H9 (cell line): ENCODE measurements at regions not wholly inside any gene's neighbourhood (a gene's known extent, or its start where the extent isn't known, plus 50 kb on each side); places are given as distances from the start of the nearest gene placed in this dataset.

Experiments
- DNase-seq: peaks from one replicate; pipeline ENCODE4 v3.0.0-alpha.2; 2017
- H2AFZ ChIP-seq: one replicate; pipeline ENCODE4 v1.6.1; 2013; ENCODE audit warnings: mild to moderate bottlenecking, low read length, control low read depth, moderate library complexity
- H2AK5ac ChIP-seq: 2 replicates; pipeline ENCODE4 v1.6.1; 2013; ENCODE audit warnings: low read length, control low read depth, mixed read lengths; ENCODE audit not compliant: insufficient read length
- H2BK120ac ChIP-seq: one replicate; pipeline ENCODE4 v1.6.1; 2013; ENCODE audit warnings: low read depth, mild to moderate bottlenecking, low read length, control low read depth, inconsistent platforms; ENCODE audit not compliant: poor library complexity, severe bottlenecking
- H2BK12ac ChIP-seq: 2 replicates; pipeline ENCODE4 v1.6.1; 2013; ENCODE audit warnings: low read length, control low read depth, mixed read lengths, low read depth; ENCODE audit not compliant: insufficient read length
- H2BK15ac ChIP-seq: 2 replicates; pipeline ENCODE4 v1.6.1; 2013; ENCODE audit warnings: low read depth, low read length, control low read depth
- H2BK20ac ChIP-seq: one replicate; pipeline ENCODE4 v1.6.1; 2013; ENCODE audit warnings: low read depth, mild to moderate bottlenecking, low read length, control low read depth, inconsistent platforms; ENCODE audit not compliant: poor library complexity, severe bottlenecking
- H2BK5ac ChIP-seq: 2 replicates; pipeline ENCODE4 v1.6.1; 2013; ENCODE audit warnings: low read length, control low read depth, mixed read lengths; ENCODE audit not compliant: insufficient read length
- H3K14ac ChIP-seq: 2 replicates; pipeline ENCODE4 v1.6.1; 2013; ENCODE audit warnings: low read length, control low read depth; ENCODE audit not compliant: insufficient read depth
- H3K18ac ChIP-seq: 2 replicates; pipeline ENCODE4 v1.6.1; 2013; ENCODE audit warnings: low read depth, mild to moderate bottlenecking, mixed read lengths, low read length, control low read depth; ENCODE audit not compliant: insufficient read length
- H3K23ac ChIP-seq: 2 replicates; pipeline ENCODE4 v1.6.1; 2013; ENCODE audit warnings: low read length, control low read depth, mixed read lengths, low read depth; ENCODE audit not compliant: insufficient read length
- H3K23me2 ChIP-seq: 2 replicates; pipeline ENCODE4 v1.6.1; 2013; ENCODE audit warnings: low read depth, mild to moderate bottlenecking, mixed read lengths, low read length, control low read depth; ENCODE audit not compliant: insufficient read length, poor library complexity, severe bottlenecking
- H3K27ac ChIP-seq: 2 replicates; pipeline ENCODE4 v1.5.1; 2013; ENCODE audit warnings: low read length, control low read depth, mixed read lengths, low read depth; ENCODE audit not compliant: insufficient read length
- H3K27me3 ChIP-seq: 2 replicates; pipeline ENCODE4 v1.6.1; 2013; ENCODE audit warnings: low read length, control low read depth, inconsistent platforms; ENCODE audit not compliant: insufficient read depth
- H3K4ac ChIP-seq: 2 replicates; pipeline ENCODE4 v1.6.1; 2013; ENCODE audit warnings: low read depth, mild to moderate bottlenecking, control low read depth, inconsistent platforms, low read length, moderate library complexity
- H3K4me1 ChIP-seq: 2 replicates; pipeline ENCODE4 v1.6.1; 2013; ENCODE audit warnings: low read length, control low read depth, inconsistent platforms; ENCODE audit not compliant: insufficient read depth
- H3K4me2 ChIP-seq: 2 replicates; pipeline ENCODE4 v1.6.1; 2013; ENCODE audit warnings: low read length, control low read depth, mixed read lengths; ENCODE audit not compliant: insufficient read length, insufficient read depth
- H3K56ac ChIP-seq: 2 replicates; pipeline ENCODE4 v1.6.1; 2013; ENCODE audit warnings: low read depth, mild to moderate bottlenecking, mixed read lengths, low read length, control low read depth; ENCODE audit not compliant: insufficient read length
- H3K79me1 ChIP-seq: 2 replicates; pipeline ENCODE4 v1.6.1; 2013; ENCODE audit warnings: low read depth, mild to moderate bottlenecking, moderate library complexity, low read length, control low read depth, inconsistent platforms; ENCODE audit not compliant: insufficient read depth, poor library complexity, severe bottlenecking
- H3K79me2 ChIP-seq: 2 replicates; pipeline ENCODE4 v1.6.1; 2013; ENCODE audit warnings: low read length, control low read depth, inconsistent platforms; ENCODE audit not compliant: insufficient read depth
- H3K9ac ChIP-seq: 2 replicates; pipeline ENCODE4 v1.6.1; 2013; ENCODE audit warnings: low read length, control low read depth, mixed read lengths; ENCODE audit not compliant: insufficient read length; ENCODE audit errors: extremely low read depth
- H3K9me3 ChIP-seq: one replicate; pipeline ENCODE4 v1.6.1; 2013; ENCODE audit warnings: low read depth, low read length, inconsistent platforms; ENCODE audit not compliant: control insufficient read depth
- H3T11ph ChIP-seq: one replicate; pipeline ENCODE4 v1.6.1; 2013; ENCODE audit warnings: mild to moderate bottlenecking, low read length, control low read depth, inconsistent platforms
- H4K20me1 ChIP-seq: one replicate; pipeline ENCODE4 v1.6.1; 2013; ENCODE audit not compliant: control insufficient read depth, insufficient read length, insufficient read depth
- H4K5ac ChIP-seq: 2 replicates; pipeline ENCODE4 v1.6.1; 2013; ENCODE audit warnings: low read depth, mild to moderate bottlenecking, mixed read lengths, low read length, control low read depth; ENCODE audit not compliant: insufficient read length
- H4K8ac ChIP-seq: replicated peaks from 2 replicates; pipeline ENCODE4 v1.6.1; 2013; ENCODE audit warnings: low read length, control low read depth, mixed read lengths, low read depth; ENCODE audit not compliant: insufficient read length
- H4K91ac ChIP-seq: 2 replicates; pipeline ENCODE4 v1.6.1; 2013; ENCODE audit warnings: low read depth, mild to moderate bottlenecking, moderate library complexity, mixed read lengths, low read length, control low read depth; ENCODE audit not compliant: insufficient read length
- H3K27ac Mint-ChIP-seq, 3 experiments: 2 replicates in 2 of 3; 3 replicates in 1 of 3; pipeline ENCODE4 v1.8.0; 2020 to 2021; ENCODE audit warnings: mixed read lengths in 3 of 3, mild to moderate bottlenecking in 1 of 3, moderate library complexity in 1 of 3
- H3K27me3 Mint-ChIP-seq: 2 replicates; pipeline ENCODE4 v1.8.0; 2021; ENCODE audit warnings: low read depth, mild to moderate bottlenecking, moderate library complexity, mixed read lengths
- H3K36me3 Mint-ChIP-seq, 3 experiments: 2 replicates in 2 of 3; 3 replicates in 1 of 3; pipeline ENCODE4 v1.8.0; 2020 to 2021; ENCODE audit warnings: low read depth in 3 of 3, mixed read lengths in 3 of 3; ENCODE audit not compliant: insufficient read depth in 1 of 3
- H3K4me1 Mint-ChIP-seq, 2 experiments: 2 replicates each; pipeline ENCODE4 v1.8.0; 2020; ENCODE audit warnings: mixed read lengths in 2 of 2
- H3K4me3 Mint-ChIP-seq, 2 experiments: 2 replicates in 1 of 2; 3 replicates in 1 of 2; pipeline ENCODE4 v1.8.0; 2020 to 2021; ENCODE audit warnings: mild to moderate bottlenecking in 2 of 2, mixed read lengths in 2 of 2, moderate library complexity in 1 of 2
- H3K9me3 Mint-ChIP-seq, 2 experiments: 2 replicates in 1 of 2; 3 replicates in 1 of 2; pipeline ENCODE4 v1.8.0; 2020; ENCODE audit warnings: mild to moderate bottlenecking in 2 of 2, mixed read lengths in 2 of 2, moderate library complexity in 1 of 2
- CTCF ChIP-seq: fragments of 200-600 bp; sonication (generic); conservative IDR thresholded peaks from 3 replicates; pipeline ENCODE4 v1.8.0; 2021; ENCODE audit warnings: antibody characterized with exemption, mild to moderate bottlenecking
- WGBS: extraction: QIAGEN DNeasy Blood & Tissue Kit; methylation state at CpG from one replicate; pipeline ENCODE4 v1.1.7; 2013; ENCODE audit warnings: missing lambda C conversion rate, low lambda C conversion rate, mixed read lengths; ENCODE audit not compliant: insufficient read length; ENCODE audit errors: extremely low coverage; 5-methylcytosine and 5-hydroxymethylcytosine counted together

- no peaks in the 10 kb centered on the region for H3K79me2 ChIP-seq
- no peak overlapping the region for H4K5ac ChIP-seq
- H3T11ph ChIP-seq: no peak overlapping the region
- no peaks in the 10 kb centered on the region for H3K27me3 Mint-ChIP-seq
- no peaks in the 10 kb centered on the region for H4K20me1 ChIP-seq
- H3K23me2 ChIP-seq: no peaks in the 10 kb centered on the region
- H3K4me1 ChIP-seq: peaks cover 2% of the 10 kb centered on the region; the same call in 1 of the 2 replicates
- H4K91ac ChIP-seq: no peak overlapping the region
- no peak overlapping the region for H3K4me3 Mint-ChIP-seq
- no peak overlapping the region for H3K27ac ChIP-seq
- no peak overlapping the region for H2BK20ac ChIP-seq
- no peaks in the 10 kb centered on the region for H3K9me3 ChIP-seq
- no peak overlapping the region for H3K4ac ChIP-seq
- no peak overlapping the region for H2BK120ac ChIP-seq
- H3K27ac Mint-ChIP-seq: peak overlapping the region in 1 of 3 experiments; percentile 69; a peak in 1 of 7 replicates
- no peak for DNase-seq
- H3K36me3 Mint-ChIP-seq: peaks cover 3 to 5% (median 3%) of the 10 kb centered on the region in 3 experiments; a peak in 4 of 7 replicates
- H3K4me2 ChIP-seq: no peak overlapping the region
- H4K8ac ChIP-seq: no peak overlapping the region
- no peak overlapping the region for H3K56ac ChIP-seq
- no peak overlapping the region for H3K9ac ChIP-seq
- no peak overlapping the region for H2BK15ac ChIP-seq
- peaks cover 4 to 6% of the 10 kb centered on the region in 2 experiments for H3K9me3 Mint-ChIP-seq
- no peak overlapping the region for H3K14ac ChIP-seq
- H3K27me3 ChIP-seq: no peaks in the 10 kb centered on the region
- H2BK12ac ChIP-seq: no peak overlapping the region
- H3K18ac ChIP-seq: no peak overlapping the region
- H3K79me1 ChIP-seq: no peaks in the 10 kb centered on the region
- no CpG with 5 or more reads among the region's 1 CpG for WGBS
- H3K4me1 Mint-ChIP-seq: peaks cover 3 to 8% of the 10 kb centered on the region in 2 experiments; a peak in 3 of 4 replicates
- no peak overlapping the region for H2AK5ac ChIP-seq
- H3K23ac ChIP-seq: no peak overlapping the region
- TF ChIP-seq CTCF: no peak
- H2BK5ac ChIP-seq: no peak overlapping the region
- no peak overlapping the region for H2AFZ ChIP-seq
These were observed 309.6 kb downstream of the PYDC2 start for GRCh38 chr3:191770541-191770940.
